ENCODE measurements at regions not wholly inside any gene's neighbourhood (a gene's known extent, or its start where the extent isn't known, plus 50 kb on each side); places are given as distances from the start of the nearest gene placed in this dataset.
"Not testable (repeated sequence)": the region's sequence is repeated elsewhere in the genome, so short reads cannot be mapped to it uniquely, and the experiment has no call there.

- intact Hi-C loops (cut with micrococcal nuclease; ENCODE audit: unreplicated experiment); CTCF ChIA-PET (ENCODE audit: low intra/inter-chr PET ratio, low total read pairs); H3K27ac ChIP-seq (ENCODE audit: extremely low read length, insufficient read depth, low read length); BruUV-seq (replicated peaks); H3K27me3 ChIP-seq (ENCODE audit: control insufficient read depth in 1 of 2, insufficient read depth in 2 of 2, low read length in 2 of 2); H3K4me2 ChIP-seq (ENCODE audit: low read depth, low read length); H3K9ac ChIP-seq (ENCODE audit: insufficient read depth, low read depth, low read length); POLR2A ChIA-PET; DNase-seq (ENCODE audit: low spot score); H2AFZ ChIP-seq (ENCODE audit: low read length); H3K79me2 ChIP-seq (ENCODE audit: insufficient read depth, low read length); H4K20me1 ChIP-seq (ENCODE audit: insufficient read depth, low read length); H3K9me3 ChIP-seq (ENCODE audit: low read length); H3K36me3 ChIP-seq (replicated peaks in 1 of 2; ENCODE audit: control insufficient read depth in 1 of 2, insufficient read depth in 2 of 2, low read length in 2 of 2); H3K4me1 ChIP-seq (ENCODE audit: insufficient read depth, low read length); in situ Hi-C loops (cut with HindIII; ENCODE audit: extremely low pct_ligation_motif_present, low pct_unique_long_range_greater_than_20kb); FAIRE-seq; H3K4me3 ChIP-seq (replicated peaks in 1 of 3; ENCODE audit: insufficient read depth in 1 of 3, low read depth in 2 of 3, low read length in 3 of 3): not testable (repeated sequence)
- peak; percentile 48; the same call in 2 of the 3 replicates for ATAC-seq
- WGBS (ENCODE audit: low lambda C conversion rate): 0% methylated on average over 2 of the region's 6 CpGs
These were observed 324.6 kb downstream of the UBE2NL start for GRCh38 chrX:144208360-144209024.

GRCh38 chrX:144214651-144215050 is 330.8 kb downstream of the UBE2NL start:
- ChIA-PET CTCF (ENCODE audit: low intra/inter-chr PET ratio, low total read pairs) (no interaction called here), POLR2A (no interaction called here)
- Histone ChIP-seq H3K27ac (ENCODE audit: extremely low read length, insufficient read depth, low read length) (no peak overlapping the region), H3K9me3 (ENCODE audit: low read length) (peaks cover 49% of the 10 kb centered on the region), H3K4me2 (ENCODE audit: low read depth, low read length) (no peak overlapping the region), H4K20me1 (ENCODE audit: insufficient read depth, low read length) (no peaks in the 10 kb centered on the region), H2AFZ (ENCODE audit: low read length) (no peak overlapping the region), H3K36me3 (replicated peaks in 1 of 2; ENCODE audit: control insufficient read depth in 1 of 2, insufficient read depth in 2 of 2, low read length in 2 of 2) (no peaks in the 10 kb centered on the region), H3K4me1 (ENCODE audit: insufficient read depth, low read length) (no peaks in the 10 kb centered on the region), H3K79me2 (ENCODE audit: insufficient read depth, low read length) (no peaks in the 10 kb centered on the region), H3K27me3 (ENCODE audit: control insufficient read depth in 1 of 2, insufficient read depth in 2 of 2, low read length in 2 of 2) (no peaks in the 10 kb centered on the region), H3K4me3 (replicated peaks in 1 of 3; ENCODE audit: insufficient read depth in 1 of 3, low read depth in 2 of 3, low read length in 3 of 3) (no peak overlapping the region), H3K9ac (ENCODE audit: insufficient read depth, low read depth, low read length) (no peak overlapping the region)
- DNase-seq (ENCODE audit: low spot score) (no peak), ATAC-seq (no peak), FAIRE-seq (no peak)
- intact Hi-C loops (cut with micrococcal nuclease; ENCODE audit: unreplicated experiment) (no loop called here), in situ Hi-C loops (cut with HindIII; ENCODE audit: extremely low pct_ligation_motif_present, low pct_unique_long_range_greater_than_20kb) (no loop called here)
- no peak for TF ChIP-seq PRDM4 (CRISPR knock-in tag; IDR thresholded peaks at IDR 0.05; ENCODE audit: borderline replicate concordance)
- no peak for TF ChIP-seq SIX1 (CRISPR knock-in tag; IDR thresholded peaks at IDR 0.05; ENCODE audit: borderline replicate concordance)
- TF ChIP-seq PHF20 (CRISPR knock-in tag; IDR thresholded peaks at IDR 0.05): no peak
- no peak for TF ChIP-seq RARG (CRISPR knock-in tag; IDR thresholded peaks at IDR 0.05; ENCODE audit: low read depth)
- peak in 1 of 2 experiments; percentile 52; a peak in 2 of 4 replicates for TF ChIP-seq MAFK (conservative IDR thresholded peaks at IDR 0.05 in 1 of 2, IDR thresholded peaks at IDR 0.05 in 1 of 2; ENCODE audit: low read length in 2 of 2)
- no peak for TF ChIP-seq WIZ (CRISPR knock-in tag; IDR thresholded peaks at IDR 0.05)
- no peak for TF ChIP-seq ZZZ3 (CRISPR knock-in tag; IDR thresholded peaks at IDR 0.05; ENCODE audit: borderline replicate concordance)
- no peak for TF ChIP-seq CERS6 (CRISPR knock-in tag; IDR thresholded peaks at IDR 0.05)
- TF ChIP-seq ZNF34 (CRISPR knock-in tag; IDR thresholded peaks at IDR 0.05; ENCODE audit: borderline replicate concordance): no peak
- TF ChIP-seq ZNF574 (CRISPR knock-in tag; IDR thresholded peaks at IDR 0.05): no peak
- no peak for TF ChIP-seq DNMT1 (CRISPR knock-in tag; IDR thresholded peaks at IDR 0.05)
- no peak for TF ChIP-seq REL (CRISPR knock-in tag; conservative IDR thresholded peaks at IDR 0.05)
- TF ChIP-seq MAFF (IDR thresholded peaks at IDR 0.05; ENCODE audit: low read depth, low read length): 0 out of 2 replicates have a peak, but pooled peaks have one; percentile 33
- BruUV-seq (replicated peaks): no TSS peak
